ENCODE measurements at regions not wholly inside any gene's neighbourhood (a gene's known extent, or its start where the extent isn't known, plus 50 kb on each side); places are given as distances from the start of the nearest gene placed in this dataset.

GRCh38 chr10:112026438-112026837, 157.1 kb downstream of the GPAM start:
- DNase-seq (no peak), ATAC-seq (ENCODE audit: low read depth) (no peak)
- H3K9me3 ChIP-seq (ENCODE audit: control extremely low read depth in 1 of 3, control insufficient read depth in 2 of 3, insufficient read depth in 1 of 3, low read length in 2 of 3) = peaks cover 0 to 15% (median 4%) of the 10 kb centered on the region in 3 donors
- H3K4me3 ChIP-seq (ENCODE audit: control extremely low read depth in 1 of 5, extremely low read depth in 1 of 5, insufficient read depth in 1 of 5, low read depth in 2 of 5, low read length in 4 of 5) = no peak overlapping the region
- no peaks in the 10 kb centered on the region for H3K79me2 ChIP-seq (ENCODE audit: control insufficient read depth, insufficient read depth, low read length)
- TF ChIP-seq CTCF (IDR thresholded peaks at IDR 0.05) (no peak), EZH2 (IDR thresholded peaks at IDR 0.05; ENCODE audit: borderline replicate concordance, insufficient read depth, low read depth, low read length, poor library complexity, severe bottlenecking) (no peak)
- 80% methylated on average over 4 of the region's 4 CpGs for WGBS (ENCODE audit: insufficient coverage)
- ChIA-PET CTCF (no interaction called here), POLR2A (no interaction called here)
- H3K4me1 Mint-ChIP-seq = no peaks in the 10 kb centered on the region
- intact Hi-C loops (cut with micrococcal nuclease) = no loop called here
- H4K20me1 ChIP-seq (ENCODE audit: control insufficient read depth, insufficient read depth, low read length, poor library complexity, severe bottlenecking) = no peaks in the 10 kb centered on the region
- no peak overlapping the region for H3K9ac ChIP-seq (ENCODE audit: low read length)
- H3K4me3 Mint-ChIP-seq = no peak overlapping the region
- H3K27me3 Mint-ChIP-seq = no peaks in the 10 kb centered on the region
- H3K4me1 ChIP-seq (ENCODE audit: control insufficient read depth in 2 of 2, insufficient read depth in 2 of 2, low read length in 2 of 2) = no peaks in the 10 kb centered on the region
- no peaks in the 10 kb centered on the region for H3K36me3 ChIP-seq (replicated peaks in 1 of 2; ENCODE audit: control extremely low read depth in 1 of 2, control insufficient read depth in 1 of 2, extremely low read depth in 1 of 2, insufficient read depth in 2 of 2, low read length in 1 of 2)
- H2AFZ ChIP-seq (ENCODE audit: insufficient read depth, low read depth, low read length, poor library complexity, severe bottlenecking) = no peak overlapping the region
- H3K27me3 ChIP-seq (replicated peaks in 1 of 4; ENCODE audit: control extremely low read depth in 1 of 4, control insufficient read depth in 3 of 4, insufficient read depth in 4 of 4, low read length in 3 of 4) = no peaks in the 10 kb centered on the region
- H3K27ac Mint-ChIP-seq = no peak overlapping the region
- no peak overlapping the region for H3K27ac ChIP-seq (ENCODE audit: low read length in 2 of 2)
- H3K9me3 Mint-ChIP-seq (ENCODE audit: insufficient read depth) = peaks cover 6% of the 10 kb centered on the region
- H3K4me2 ChIP-seq (replicated peaks; ENCODE audit: low read depth, low read length, poor library complexity, severe bottlenecking) = no peak overlapping the region

GRCh38 chr10:112027731-112028280, 155.8 kb downstream of the GPAM start:
- Mint-ChIP-seq H3K27me3 (no peaks in the 10 kb centered on the region), H3K4me3 (no peak overlapping the region), H3K27ac (no peak overlapping the region), H3K4me1 (no peaks in the 10 kb centered on the region), H3K9me3 (ENCODE audit: insufficient read depth) (peaks cover 6% of the 10 kb centered on the region)
- no peaks in the 10 kb centered on the region for H3K36me3 ChIP-seq (replicated peaks in 1 of 2; ENCODE audit: control extremely low read depth in 1 of 2, control insufficient read depth in 1 of 2, extremely low read depth in 1 of 2, insufficient read depth in 2 of 2, low read length in 1 of 2)
- intact Hi-C loops (cut with micrococcal nuclease) = no loop called here
- 100% methylated on average over 1 of the region's 4 CpGs for WGBS (ENCODE audit: insufficient coverage)
- H3K4me1 ChIP-seq (ENCODE audit: control insufficient read depth in 2 of 2, insufficient read depth in 2 of 2, low read length in 2 of 2) = no peaks in the 10 kb centered on the region
- no peak overlapping the region for H3K4me2 ChIP-seq (replicated peaks; ENCODE audit: low read depth, low read length, poor library complexity, severe bottlenecking)
- no peak overlapping the region for H3K9ac ChIP-seq (ENCODE audit: low read length)
- no peak overlapping the region for H3K27ac ChIP-seq (ENCODE audit: low read length in 2 of 2)
- DNase-seq (no peak), ATAC-seq (ENCODE audit: low read depth) (no peak)
- peaks cover 0 to 17% (median 5%) of the 10 kb centered on the region in 3 donors for H3K9me3 ChIP-seq (ENCODE audit: control extremely low read depth in 1 of 3, control insufficient read depth in 2 of 3, insufficient read depth in 1 of 3, low read length in 2 of 3)
- no peaks in the 10 kb centered on the region for H3K79me2 ChIP-seq (ENCODE audit: control insufficient read depth, insufficient read depth, low read length)
- POLR2A ChIA-PET = no interaction called here
- no peaks in the 10 kb centered on the region for H4K20me1 ChIP-seq (ENCODE audit: control insufficient read depth, insufficient read depth, low read length, poor library complexity, severe bottlenecking)
- no peak overlapping the region for H2AFZ ChIP-seq (ENCODE audit: insufficient read depth, low read depth, low read length, poor library complexity, severe bottlenecking)
- no peak overlapping the region for H3K4me3 ChIP-seq (ENCODE audit: control extremely low read depth in 1 of 5, extremely low read depth in 1 of 5, insufficient read depth in 1 of 5, low read depth in 2 of 5, low read length in 4 of 5)
- H3K27me3 ChIP-seq (replicated peaks in 1 of 4; ENCODE audit: control extremely low read depth in 1 of 4, control insufficient read depth in 3 of 4, insufficient read depth in 4 of 4, low read length in 3 of 4) = no peaks in the 10 kb centered on the region
- no peak for TF ChIP-seq CTCF (IDR thresholded peaks at IDR 0.05)
- TF ChIP-seq EZH2 (IDR thresholded peaks at IDR 0.05; ENCODE audit: borderline replicate concordance, insufficient read depth, low read depth, low read length, poor library complexity, severe bottlenecking) = no peak
- CTCF ChIA-PET = no interaction called here
